NCI-H2107 treated with DMSO at 0.1 percent for 48 hours (cell line): ENCODE measurements at regions not wholly inside any gene's neighbourhood (a gene's known extent, or its start where the extent isn't known, plus 50 kb on each side); places are given as distances from the start of the nearest gene placed in this dataset.
"Not testable (repeated sequence)": the region's sequence is repeated elsewhere in the genome, so short reads cannot be mapped to it uniquely, and the experiment has no call there.

ENCODE experiments used
- DNase-seq: peaks from one replicate; lab custom pipeline; 2025; ENCODE audit not compliant: unreplicated experiment; lab: John Stamatoyannopoulos, UW

- DNase-seq, result not testable (repeated sequence)
Observed at GRCh38 chr18:51570071-51570470, 372.6 kb upstream of the MEX3C start.

GRCh38 chr18:51573886-51574285, 376.4 kb upstream of the MEX3C start:
- DNase-seq, result not testable (repeated sequence)

- DNase-seq, result no peak
Observed at GRCh38 chr18:51575171-51575570, 377.7 kb upstream of the MEX3C start.

- no peak for DNase-seq
Observed at GRCh38 chr18:51578406-51578980, 381.0 kb upstream of the MEX3C start.

GRCh38 chr18:51580580-51580979, 383.1 kb upstream of the MEX3C start:
- no peak for DNase-seq

GRCh38 chr18:51582551-51582950, 385.1 kb upstream of the MEX3C start:
- DNase-seq, result no peak

- no peak for DNase-seq
Observed at GRCh38 chr18:51588616-51589015, 391.1 kb upstream of the MEX3C start.

GRCh38 chr18:51593931-51594330, 396.4 kb upstream of the MEX3C start:
- no peak for DNase-seq

GRCh38 chr18:51603111-51603510, 405.6 kb upstream of the MEX3C start:
- DNase-seq, result no peak

GRCh38 chr18:51603551-51603950, 406.1 kb upstream of the MEX3C start:
- DNase-seq, result no peak

GRCh38 chr18:51610481-51610880, 413.0 kb upstream of the MEX3C start:
- no peak for DNase-seq

GRCh38 chr18:51611326-51611725, 413.8 kb upstream of the MEX3C start:
- no peak for DNase-seq

- no peak for DNase-seq
Observed at GRCh38 chr18:51614033-51614432, 416.6 kb upstream of the MEX3C start.

- DNase-seq, result no peak
Observed at GRCh38 chr18:51614967-51615571, 417.6 kb upstream of the MEX3C start.

- no peak for DNase-seq
Observed at GRCh38 chr18:51617167-51617566, 419.7 kb upstream of the MEX3C start.

GRCh38 chr18:51617572-51618260, 420.2 kb upstream of the MEX3C start:
- no peak for DNase-seq

GRCh38 chr18:51619283-51619682, 421.8 kb upstream of the MEX3C start:
- no peak for DNase-seq

GRCh38 chr18:51621113-51621863, 423.8 kb upstream of the MEX3C start:
- DNase-seq, result peak; percentile 68

- no peak for DNase-seq
Observed at GRCh38 chr18:51621864-51622160, 424.3 kb upstream of the MEX3C start.

- DNase-seq, result peak; percentile 42
Observed at GRCh38 chr18:51622702-51623101, 425.2 kb upstream of the MEX3C start.

- no peak for DNase-seq
Observed at GRCh38 chr18:51623653-51624052, 426.2 kb upstream of the MEX3C start.

- no peak for DNase-seq
Observed at GRCh38 chr18:51630706-51631105, 433.2 kb upstream of the MEX3C start.
